NCI-H2107 treated with DMSO at 0.1 percent for 48 hours (cell line): ENCODE measurements at regions not wholly inside any gene's neighbourhood (a gene's known extent, or its start where the extent isn't known, plus 50 kb on each side); places are given as distances from the start of the nearest gene placed in this dataset.

ENCODE experiments used
- DNase-seq: peaks from one replicate; lab custom pipeline; 2025; ENCODE audit not compliant: unreplicated experiment; lab: John Stamatoyannopoulos, UW

- DNase-seq = no peak
These were observed 1023.6 kb downstream of the VRK1 start for GRCh38 chr14:97820781-97821180.

DNA sequence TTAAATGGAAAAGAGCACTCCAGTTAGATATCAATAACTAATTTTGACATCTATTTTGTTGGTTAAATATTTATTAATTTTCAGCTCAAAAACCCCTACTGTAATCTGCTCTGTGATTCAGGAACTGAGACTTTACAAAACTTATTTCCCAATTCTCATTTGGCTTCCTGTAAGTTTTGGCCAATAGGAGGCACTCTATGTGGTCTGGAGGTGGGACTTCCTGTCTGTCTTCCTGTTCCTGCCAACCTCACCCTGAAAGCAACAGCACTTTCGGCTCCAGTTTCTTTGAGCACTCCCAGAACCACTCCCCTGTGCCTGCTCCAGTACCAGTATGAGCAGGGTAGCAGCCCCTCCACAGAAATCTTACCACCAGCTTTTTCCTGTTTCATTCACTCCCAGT is 1027.0 kb downstream of the VRK1 start:
- no peak for DNase-seq

DNA sequence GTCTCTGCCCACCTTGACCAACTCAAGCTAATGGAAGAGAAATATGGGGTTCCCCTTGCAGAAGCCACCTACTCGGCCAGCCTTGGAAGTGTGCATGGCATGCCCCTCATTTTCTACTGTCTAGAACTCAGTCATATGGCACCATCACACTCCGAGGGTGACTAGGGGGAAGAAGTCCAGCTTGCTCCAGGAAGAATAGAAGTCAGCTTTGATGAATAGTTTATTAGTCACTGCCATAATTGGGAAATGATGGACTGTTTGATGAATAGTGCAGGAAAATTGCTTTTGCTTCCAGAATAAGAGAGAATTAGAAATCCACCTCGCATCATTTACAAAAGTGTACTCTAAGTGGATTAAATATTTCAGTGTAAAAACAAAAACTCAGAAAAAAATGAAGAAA is 1030.6 kb downstream of the VRK1 start:
- DNase-seq = no peak

GRCh38 chr14:97832776-97833175 is 1035.6 kb downstream of the VRK1 start:
- no peak for DNase-seq

GRCh38 chr14:97838986-97839385 is 1041.8 kb downstream of the VRK1 start:
- DNase-seq = no peak

- no peak for DNase-seq
These were observed 1043.0 kb downstream of the VRK1 start for GRCh38 chr14:97840159-97840558.

GRCh38 chr14:97841762-97842161 is 1044.6 kb downstream of the VRK1 start:
- DNase-seq = no peak

DNA sequence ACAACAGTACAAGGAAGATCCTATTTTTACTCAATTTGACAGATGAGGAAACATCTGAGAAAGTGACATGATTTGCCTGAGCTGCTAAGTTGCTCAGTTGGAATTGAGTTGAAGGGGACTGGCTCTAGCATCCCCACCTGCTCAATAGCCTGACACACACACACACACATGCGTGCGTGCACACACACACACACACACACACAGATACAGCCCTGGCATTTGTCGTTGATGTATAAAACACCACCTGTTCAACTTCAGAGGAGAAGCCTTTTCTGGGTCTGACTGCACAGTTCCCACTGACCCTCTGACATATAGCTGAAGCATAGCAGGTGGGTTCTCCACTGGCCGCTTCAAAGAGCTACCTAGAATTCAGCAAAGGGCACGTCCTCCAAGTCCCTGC is 1045.9 kb downstream of the VRK1 start:
- no peak for DNase-seq

DNA sequence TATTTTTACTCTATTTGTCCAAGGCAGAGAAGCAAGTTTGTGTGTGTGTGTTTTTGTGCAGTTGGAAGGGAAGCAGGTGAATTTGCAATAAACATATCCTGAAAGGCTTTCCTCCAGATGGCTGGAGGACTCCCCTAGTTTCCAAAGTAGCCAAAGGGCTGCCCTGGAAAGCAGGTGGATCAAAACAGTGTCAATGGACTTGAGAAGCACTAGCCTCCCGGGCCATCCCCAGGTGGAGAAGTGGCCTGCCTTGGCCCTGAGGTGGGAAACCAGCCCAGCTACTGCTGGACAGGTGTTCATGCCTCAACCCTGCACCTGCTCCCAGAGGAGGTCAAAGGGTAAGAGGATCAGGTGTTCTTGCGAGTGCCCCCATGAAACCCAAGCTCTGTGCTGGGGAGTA is 1046.9 kb downstream of the VRK1 start:
- no peak for DNase-seq

GRCh38 chr14:97846156-97846555 is 1049.0 kb downstream of the VRK1 start:
- DNase-seq = no peak

DNA sequence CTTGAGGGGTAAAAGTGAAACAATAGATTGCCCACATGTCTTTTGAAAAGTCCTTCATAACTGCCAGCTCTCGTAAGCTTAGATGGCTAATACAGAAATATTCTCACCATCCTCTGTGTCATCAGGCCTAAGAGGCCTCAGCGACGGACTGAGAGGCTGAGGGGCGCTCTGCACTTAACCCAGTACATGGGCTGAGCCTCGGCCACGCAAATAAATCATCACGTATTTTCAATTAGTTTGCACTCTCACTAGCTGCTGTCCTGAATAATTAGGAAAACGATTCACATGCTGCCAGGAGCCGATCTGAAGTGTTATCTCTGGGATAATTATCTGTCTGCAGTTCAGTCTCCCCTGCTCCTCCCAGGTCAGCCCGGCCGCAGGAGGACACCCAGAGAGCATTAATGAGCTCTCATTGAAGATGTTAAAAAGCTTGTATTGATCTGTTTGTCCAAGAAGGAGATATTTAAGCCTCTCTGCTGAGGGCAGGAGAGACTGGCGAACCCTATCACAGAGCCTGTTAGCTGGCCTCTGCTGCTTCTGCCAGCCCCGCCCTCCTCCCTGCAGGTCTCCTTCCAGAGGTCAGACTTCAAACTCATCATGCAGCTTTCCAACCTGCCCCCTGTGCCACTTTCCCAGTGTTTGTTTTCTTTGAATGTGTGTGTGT is 1051.3 kb downstream of the VRK1 start:
- DNase-seq = peak; percentile 46

DNA sequence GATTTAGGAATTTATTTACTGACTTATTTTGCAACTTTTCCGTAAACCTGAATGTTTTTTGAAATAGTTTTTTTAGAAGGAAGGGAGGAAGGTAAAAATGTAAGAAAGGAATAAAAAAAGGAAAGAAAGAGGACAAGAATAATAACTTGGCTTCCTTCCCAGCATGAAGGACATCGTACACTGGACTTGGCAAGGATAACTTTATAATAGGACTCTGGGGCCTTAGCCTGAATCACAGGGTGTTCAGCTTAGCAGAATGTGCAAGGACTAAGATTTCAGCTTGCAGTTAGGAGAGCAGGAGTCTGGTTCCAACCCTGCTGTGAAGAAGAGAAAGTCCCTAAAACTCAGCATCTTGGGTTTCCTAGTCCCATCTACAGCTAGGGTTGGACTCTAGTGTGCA is 1053.3 kb downstream of the VRK1 start:
- DNase-seq = no peak

DNA sequence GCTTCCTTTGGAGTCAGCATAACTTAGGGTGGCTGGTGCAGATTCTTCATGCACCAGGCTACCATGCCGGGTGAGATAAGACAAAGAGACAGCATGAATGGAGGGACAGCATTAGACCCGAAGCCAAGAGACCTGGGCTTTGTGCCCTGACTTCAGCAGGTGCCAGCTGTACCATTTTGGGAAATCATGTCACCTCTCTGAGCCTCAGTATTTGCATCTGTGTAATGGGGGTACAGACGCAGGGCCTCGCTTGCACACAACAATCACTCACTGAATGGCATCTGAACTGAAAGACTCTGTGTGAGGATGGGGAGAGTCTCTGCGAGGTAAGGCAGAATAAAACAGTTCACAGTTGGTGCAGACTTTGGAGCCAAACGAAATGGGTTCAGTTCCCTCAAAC is 1053.7 kb downstream of the VRK1 start:
- no peak for DNase-seq

- DNase-seq = peak; percentile 77
These were observed 1054.3 kb downstream of the VRK1 start for GRCh38 chr14:97851428-97851995.

DNA sequence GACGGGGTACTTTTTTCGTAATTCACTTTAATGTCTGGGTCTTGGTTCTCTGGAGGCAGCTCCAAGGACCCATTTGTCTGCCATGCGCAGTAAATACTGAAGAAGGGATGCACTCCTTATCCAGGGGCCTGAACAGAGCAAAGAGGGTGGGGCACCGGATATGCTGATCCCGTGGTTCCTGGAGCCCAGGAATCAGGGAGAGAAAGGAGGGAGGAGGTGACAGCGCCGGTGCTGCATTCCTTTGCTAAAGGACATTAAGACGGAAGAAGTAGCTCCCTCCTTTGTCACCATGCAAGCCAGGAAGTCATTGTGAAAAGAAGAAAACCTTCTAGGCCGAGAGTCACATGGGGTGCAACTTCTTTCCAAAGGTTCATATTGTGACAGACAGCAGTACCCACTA is 1057.7 kb downstream of the VRK1 start:
- DNase-seq = no peak

- DNase-seq = no peak
These were observed 1069.0 kb downstream of the VRK1 start for GRCh38 chr14:97866195-97866594.

- no peak for DNase-seq
These were observed 1069.5 kb downstream of the VRK1 start for GRCh38 chr14:97866664-97867063.

- DNase-seq = no peak
These were observed 1076.1 kb downstream of the VRK1 start for GRCh38 chr14:97873291-97873690.

DNA sequence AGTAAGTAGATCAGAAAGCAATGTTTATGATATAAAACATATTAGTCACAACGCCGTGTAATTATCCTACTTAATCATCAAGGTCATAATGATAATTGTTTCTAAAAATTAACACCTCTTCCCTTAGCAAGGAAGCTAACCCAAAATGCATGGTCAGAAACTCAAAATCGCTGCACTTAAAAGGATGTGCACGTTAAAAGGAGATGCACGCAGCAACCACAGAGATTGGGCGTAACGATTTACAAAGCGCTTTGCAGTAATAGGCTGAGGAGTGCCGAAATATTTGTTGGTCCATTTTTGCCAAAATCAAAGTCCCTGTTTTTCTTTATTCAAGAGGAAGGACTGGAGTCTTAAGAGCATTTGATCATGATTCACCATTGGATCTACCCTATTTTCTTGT is 1077.2 kb downstream of the VRK1 start:
- no peak for DNase-seq

DNA sequence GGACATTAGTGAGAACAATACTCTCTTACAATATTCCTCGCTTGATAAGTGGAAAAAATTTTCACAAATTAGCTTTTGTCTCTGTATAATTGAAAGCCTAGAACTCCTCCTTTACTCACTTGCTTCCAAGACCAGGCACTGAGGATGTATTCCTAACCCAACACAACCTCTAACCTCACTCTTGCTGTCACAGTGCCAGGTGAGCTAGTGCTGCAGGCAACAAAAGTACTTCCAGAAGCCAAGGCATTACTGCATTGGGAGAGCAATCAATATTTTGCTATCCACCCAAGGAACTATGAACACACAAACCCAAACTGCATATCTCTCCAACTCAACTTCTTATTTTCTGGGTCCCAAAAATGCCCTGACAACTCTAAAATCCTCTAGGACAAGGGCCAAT is 1081.0 kb downstream of the VRK1 start:
- DNase-seq = no peak

- DNase-seq = no peak
These were observed 1081.5 kb downstream of the VRK1 start for GRCh38 chr14:97878727-97879126.

GRCh38 chr14:97887690-97888089 is 1090.5 kb downstream of the VRK1 start:
- DNase-seq = no peak

GRCh38 chr14:97888331-97888730 is 1091.1 kb downstream of the VRK1 start:
- no peak for DNase-seq
